AG09309 (cell line): ENCODE measurements at regions not wholly inside any gene's neighbourhood (a gene's known extent, or its start where the extent isn't known, plus 50 kb on each side); places are given as distances from the start of the nearest gene placed in this dataset.
"Not testable (repeated sequence)": the region's sequence is repeated elsewhere in the genome, so short reads cannot be mapped to it uniquely, and the experiment has no call there.

Experiments used
- DNase-seq: peaks from one replicate; pipeline ENCODE4 v3.0.0-alpha.2; 2010; ENCODE audit warnings: low read depth
- H3K4me3 ChIP-seq: 2 replicates; pipeline ENCODE4 v1.5.1; 2011; ENCODE audit warnings: mild to moderate bottlenecking, low read depth, low read length, moderate library complexity; ENCODE audit not compliant: control insufficient read depth
- TF ChIP-seq, protein P1 (sequence below): IDR thresholded peaks from 2 replicates; pipeline ENCODE4 v1.5.1; 2011; ENCODE audit warnings: mild to moderate bottlenecking, low read depth, low read length, inconsistent platforms; ENCODE audit not compliant: insufficient read depth, control insufficient read depth; ENCODE audit errors: missing control alignments

- DNase-seq = no peak
- TF ChIP-seq, protein P1, sequence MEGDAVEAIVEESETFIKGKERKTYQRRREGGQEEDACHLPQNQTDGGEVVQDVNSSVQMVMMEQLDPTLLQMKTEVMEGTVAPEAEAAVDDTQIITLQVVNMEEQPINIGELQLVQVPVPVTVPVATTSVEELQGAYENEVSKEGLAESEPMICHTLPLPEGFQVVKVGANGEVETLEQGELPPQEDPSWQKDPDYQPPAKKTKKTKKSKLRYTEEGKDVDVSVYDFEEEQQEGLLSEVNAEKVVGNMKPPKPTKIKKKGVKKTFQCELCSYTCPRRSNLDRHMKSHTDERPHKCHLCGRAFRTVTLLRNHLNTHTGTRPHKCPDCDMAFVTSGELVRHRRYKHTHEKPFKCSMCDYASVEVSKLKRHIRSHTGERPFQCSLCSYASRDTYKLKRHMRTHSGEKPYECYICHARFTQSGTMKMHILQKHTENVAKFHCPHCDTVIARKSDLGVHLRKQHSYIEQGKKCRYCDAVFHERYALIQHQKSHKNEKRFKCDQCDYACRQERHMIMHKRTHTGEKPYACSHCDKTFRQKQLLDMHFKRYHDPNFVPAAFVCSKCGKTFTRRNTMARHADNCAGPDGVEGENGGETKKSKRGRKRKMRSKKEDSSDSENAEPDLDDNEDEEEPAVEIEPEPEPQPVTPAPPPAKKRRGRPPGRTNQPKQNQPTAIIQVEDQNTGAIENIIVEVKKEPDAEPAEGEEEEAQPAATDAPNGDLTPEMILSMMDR = no peak
Measured at GRCh38 chr1:104100115-104100514, 350.4 kb downstream of the AMY1C start.

DNA sequence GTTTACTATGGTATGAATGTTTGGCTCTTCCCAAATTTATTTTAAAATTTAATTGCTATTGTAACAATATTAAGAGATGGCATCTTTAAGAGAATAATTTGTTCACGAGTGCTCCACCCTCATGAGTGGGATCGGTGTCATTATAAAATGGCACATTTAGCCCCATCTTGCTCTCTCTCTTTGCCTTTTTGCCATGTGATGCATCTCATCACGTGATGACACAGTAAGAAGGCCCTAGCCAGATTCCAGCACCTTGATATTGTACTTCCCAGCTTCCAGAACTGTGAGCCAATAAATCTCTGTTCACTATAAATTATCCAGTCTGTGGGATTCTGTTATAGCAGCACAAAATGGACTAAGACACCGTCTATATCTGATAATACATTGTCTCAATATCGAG lies 355.8 kb downstream of the AMY1C start:
- no peak for DNase-seq
- no peak overlapping the region for H3K4me3 ChIP-seq
- TF ChIP-seq, protein P1 = no peak

More at GRCh38 chr1:104100115-104100514, 350.4 kb downstream of the AMY1C start:
- H3K4me3 ChIP-seq = no peak overlapping the region

DNA sequence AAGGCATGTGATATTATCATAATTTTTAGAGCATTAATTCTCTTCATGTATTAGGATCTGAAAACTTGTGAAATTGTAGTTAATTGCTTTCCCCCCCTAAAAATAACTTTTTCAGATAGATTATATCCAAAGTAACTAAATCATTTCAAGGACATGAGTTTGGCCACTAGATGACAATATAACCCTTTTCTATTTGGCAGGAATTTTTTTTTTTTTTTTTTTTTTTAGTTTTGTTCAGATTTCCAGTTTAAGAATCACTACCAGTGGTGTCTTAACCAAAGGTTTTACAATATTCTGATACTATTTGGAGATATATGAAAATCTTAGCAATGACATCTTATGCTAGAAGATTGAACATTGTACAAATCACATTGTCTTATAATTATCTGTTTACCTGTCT lies 370.8 kb downstream of the AMY1C start:
- H3K4me3 ChIP-seq = no peak overlapping the region
- DNase-seq = no peak
- TF ChIP-seq, protein P1 = no peak

DNA sequence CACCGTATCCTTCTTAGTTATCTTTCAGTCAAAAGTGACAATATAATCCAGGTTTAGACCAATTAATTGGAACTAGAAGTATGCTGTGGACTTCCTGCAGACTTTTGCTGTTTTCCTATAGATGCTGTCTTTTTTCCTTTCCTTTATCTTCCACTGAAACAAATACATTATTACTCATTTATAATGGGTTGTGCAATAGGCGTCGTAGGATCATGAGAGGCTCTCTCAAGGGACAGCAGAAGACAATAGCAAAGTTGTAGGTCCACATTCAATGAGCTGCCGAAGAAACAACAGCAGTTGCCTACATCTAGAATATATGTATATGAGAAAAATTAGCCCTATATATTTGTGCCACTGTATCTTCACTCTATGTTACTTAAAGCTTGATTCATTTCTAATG lies 371.6 kb downstream of the AMY1C start:
- H3K4me3 ChIP-seq = no peak overlapping the region
- DNase-seq = no peak
- TF ChIP-seq, protein P1 = no peak

DNA sequence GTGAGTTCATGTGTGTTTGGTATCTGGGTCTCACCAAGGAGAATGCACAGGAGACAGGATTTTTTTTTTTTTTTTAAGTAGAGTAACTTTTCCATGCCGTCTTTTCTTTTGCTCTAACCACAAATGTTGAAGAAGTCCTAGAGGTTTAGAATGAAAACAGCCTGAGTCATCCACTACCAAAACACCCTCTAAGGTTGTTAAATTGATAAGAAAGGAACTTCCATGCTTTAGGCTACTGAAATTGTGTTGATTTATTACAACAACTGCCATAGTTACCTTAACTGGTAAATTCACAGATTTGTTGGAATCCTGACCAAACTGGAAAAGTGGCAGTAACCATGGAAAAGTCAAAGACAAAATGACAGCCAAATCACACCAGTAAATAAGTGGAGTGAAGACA lies 375.6 kb downstream of the AMY1C start:
- no peak overlapping the region for H3K4me3 ChIP-seq
- TF ChIP-seq, protein P1 = no peak
- DNase-seq = no peak

GRCh38 chr1:104125970-104126369 lies 376.3 kb downstream of the AMY1C start:
- TF ChIP-seq, protein P1 = no peak
- no peak for DNase-seq

DNA sequence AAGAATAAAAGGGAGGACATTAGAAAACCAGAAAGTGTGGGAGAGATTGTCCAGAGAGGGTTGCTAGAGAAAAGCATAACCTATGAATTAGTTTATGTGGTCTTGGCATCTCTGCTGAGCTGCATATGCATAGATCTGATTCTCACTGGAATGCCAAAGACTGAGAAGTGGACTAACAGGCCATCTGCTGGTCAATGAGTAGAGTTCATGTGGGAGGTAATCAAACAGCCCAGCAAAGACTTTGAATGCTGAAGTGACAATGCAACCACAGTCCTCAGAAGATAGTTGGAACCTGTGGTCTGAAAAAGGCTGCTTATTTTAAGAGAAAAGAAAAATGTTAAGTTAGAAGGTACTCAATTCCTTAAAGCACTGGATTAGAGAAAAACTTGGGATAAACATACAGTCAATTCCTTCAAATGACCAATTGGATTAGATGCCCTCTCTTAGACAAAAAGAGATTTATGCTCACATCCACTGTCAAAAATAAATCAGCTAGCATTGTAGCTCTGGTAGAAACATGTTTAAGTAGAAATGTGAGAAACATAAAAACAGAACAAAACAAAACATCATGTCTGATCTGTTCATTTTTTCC lies 382.8 kb downstream of the AMY1C start:
- no peak for DNase-seq
- TF ChIP-seq, protein P1 = no peak
- H3K4me3 ChIP-seq = no peak overlapping the region

More at GRCh38 chr1:104125970-104126369, 376.3 kb downstream of the AMY1C start:
- no peak overlapping the region for H3K4me3 ChIP-seq

DNA sequence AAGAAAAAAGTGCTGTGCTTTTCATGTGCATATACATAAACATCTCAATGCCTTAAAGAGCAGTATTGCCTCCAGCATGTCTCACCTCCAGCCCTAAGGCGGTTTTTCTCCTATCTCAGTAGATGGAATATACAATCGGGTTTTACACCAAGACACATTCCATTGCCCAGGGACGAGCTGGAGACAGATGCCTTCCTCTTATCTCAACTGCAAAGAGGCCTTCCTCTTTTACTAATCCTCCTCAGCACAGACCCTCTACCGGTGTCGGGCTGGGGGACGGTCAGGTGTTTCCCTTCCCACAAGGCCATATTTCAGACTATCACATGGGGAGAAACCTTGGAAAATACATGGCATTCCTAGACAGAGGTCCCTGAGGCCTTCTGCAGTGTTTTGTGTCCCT lies 385.3 kb downstream of the AMY1C start:
- DNase-seq, H3K4me3 ChIP-seq: not testable (repeated sequence)
